Ovary (tissue), 7 donors: ENCODE measurements at regions not wholly inside any gene's neighbourhood (a gene's known extent, or its start where the extent isn't known, plus 50 kb on each side); places are given as distances from the start of the nearest gene placed in this dataset.

Experiments
- DNase-seq, 5 donors: peaks; one replicate each; pipeline ENCODE4 v3.0.0-alpha.2; 2019 to 2020
- H3K27ac ChIP-seq, 2 donors: fragments of 200-600 bp; one replicate each; pipeline versions ENCODE4 v1.5.1 to v1.8.0; 2019 to 2022
- H3K27me3 ChIP-seq: fragments of 200-600 bp; one replicate; pipeline ENCODE4 v1.8.0; 2022
- H3K36me3 ChIP-seq: fragments of 200-600 bp; sonication (generic); one replicate; pipeline ENCODE4 v1.5.1; 2019
- H3K4me1 ChIP-seq: one replicate; pipeline ENCODE4 v1.8.1; 2013; ENCODE audit warnings: mild to moderate bottlenecking, moderate library complexity; ENCODE audit not compliant: insufficient read depth
- H3K4me3 ChIP-seq: fragments of 200-600 bp; sonication (generic); one replicate; pipeline ENCODE4 v1.5.1; 2017
- H3K9me3 ChIP-seq, 2 donors: fragments of 200-600 bp in 1 of 2; sonication (generic) in 1 of 2; one replicate each; pipeline versions ENCODE4 v1.5.1 to v1.8.1; 2013 to 2019; ENCODE audit warnings: mild to moderate bottlenecking in 1 of 2, moderate library complexity in 1 of 2
- CTCF ChIP-seq, 3 donors: fragments of 450-650 bp in 2 of 3; fragments of 200-600 bp in 1 of 3; IDR thresholded peaks; one replicate each; pipeline versions ENCODE4 v1.5.1 to v1.8.0; 2016 to 2022; ENCODE audit warnings: antibody characterized with exemption in 3 of 3, mild to moderate bottlenecking in 1 of 3
- EP300 ChIP-seq: sonication (generic); formaldehyde crosslinking; IDR thresholded peaks from one replicate; pipeline ENCODE4 v1.6.1; 2017; ENCODE audit warnings: antibody characterized with exemption
- POLR2A ChIP-seq: fragments of 450-650 bp; IDR thresholded peaks from one replicate; pipeline ENCODE4 v1.6.1; 2017; ENCODE audit warnings: antibody characterized with exemption, mild to moderate bottlenecking, moderate library complexity
- WGBS, 3 donors: extraction: QIAGEN DNeasy Blood & Tissue Kit in 1 of 3; methylation state at CpG; one replicate each; pipeline versions ENCODE4 v1.1.5 to v1.1.7; 2013 to 2017; 5-methylcytosine and 5-hydroxymethylcytosine counted together
- intact Hi-C, 4 donors: fragments of 100-400 bp; cut with DNase I; formaldehyde crosslinking; loops; one replicate each; pipeline versions ENCODE4 v1.11.0 to v1.15.1; 2022 to 2023
- donor health status: DM: no; HTN: no; CAD: no; lungs with moderate emphysema.
- donor health status: DM: no; HTN: no; CAD: no.
- donor health status: Bipolar disorder and iron deficiency.
- donor health status: DM: no; HTN: no; CAD: no.
- donor health status: DM: yes; HTN: yes; CAD: no.

GRCh38 chr7:119562839-119563238 lies 710.1 kb upstream of the KCND2 start:
- H3K4me3 ChIP-seq = no peak overlapping the region
- H3K4me1 ChIP-seq = no peaks in the 10 kb centered on the region
- WGBS, 3 donors = 64 to 72% (median 67%) methylated on average over 3 of the region's 3 CpGs
- intact Hi-C loops = no loop called here
- H3K36me3 ChIP-seq = no peaks in the 10 kb centered on the region
- H3K9me3 ChIP-seq = no peaks in the 10 kb centered on the region
- no peak overlapping the region for H3K27ac ChIP-seq
- no peak for DNase-seq
- H3K27me3 ChIP-seq = no peaks in the 10 kb centered on the region
- no peak for TF ChIP-seq POLR2A
- no peak for TF ChIP-seq EP300
- no peak for TF ChIP-seq CTCF (IDR thresholded peaks at IDR 0.05)

- Histone ChIP-seq H3K9me3 (no peaks in the 10 kb centered on the region), H3K4me3 (no peak overlapping the region), H3K27me3 (no peaks in the 10 kb centered on the region), H3K36me3 (no peaks in the 10 kb centered on the region), H3K4me1 (no peaks in the 10 kb centered on the region), H3K27ac (no peak overlapping the region)
- intact Hi-C loops = no loop called here
- 27 to 34% (median 31%) methylated on average over 1 of the region's 1 CpG for WGBS, 3 donors
- DNase-seq = no peak
- no peak for TF ChIP-seq CTCF (IDR thresholded peaks at IDR 0.05)
- no peak for TF ChIP-seq POLR2A
- TF ChIP-seq EP300 = no peak
Observed at GRCh38 chr7:119571666-119572065, 701.3 kb upstream of the KCND2 start.

- 77 to 87% (median 82%) methylated on average over 3 to 4 of the region's 4 CpGs for WGBS, 3 donors
- no peak overlapping the region for H3K27ac ChIP-seq
- DNase-seq = no peak
Observed at GRCh38 chr7:119572132-119572531, 700.8 kb upstream of the KCND2 start.

DNA sequence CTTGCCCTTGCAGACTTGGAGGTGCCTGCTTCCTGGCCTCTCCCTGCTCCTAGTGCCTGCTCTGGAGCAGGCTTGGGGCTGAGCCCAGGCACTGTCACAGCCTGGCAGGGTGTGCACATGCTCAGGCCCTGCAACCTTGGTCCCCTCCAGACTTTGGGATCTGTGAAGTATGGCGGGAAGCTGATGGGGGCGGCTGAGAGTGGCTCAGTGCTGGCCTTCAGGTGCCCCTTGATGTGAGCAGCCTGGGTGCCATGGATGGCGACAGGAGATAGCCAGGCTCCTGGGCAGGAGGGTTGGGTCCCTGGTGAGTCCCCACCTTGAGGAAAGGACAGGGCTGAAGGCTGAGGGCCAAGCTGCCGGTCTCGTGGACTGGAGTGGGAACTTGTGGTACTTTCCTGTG lies 700.4 kb upstream of the KCND2 start:
- Histone ChIP-seq H3K4me3 (no peak overlapping the region), H3K27me3 (no peaks in the 10 kb centered on the region), H3K36me3 (no peaks in the 10 kb centered on the region), H3K9me3 (no peaks in the 10 kb centered on the region), H3K27ac (no peak overlapping the region), H3K4me1 (no peaks in the 10 kb centered on the region)
- intact Hi-C loops = no loop called here
- TF ChIP-seq EP300 (no peak), CTCF (IDR thresholded peaks at IDR 0.05) (no peak)
- 92 to 100% (median 97%) methylated on average over 3 to 5 of the region's 5 CpGs for WGBS, 3 donors
- DNase-seq = no peak

More at GRCh38 chr7:119572132-119572531, 700.8 kb upstream of the KCND2 start:
- no peak for TF ChIP-seq CTCF (IDR thresholded peaks at IDR 0.05)
- no peak for TF ChIP-seq EP300
- no peak for TF ChIP-seq POLR2A
- Histone ChIP-seq H3K4me3 (no peak overlapping the region), H3K4me1 (no peaks in the 10 kb centered on the region), H3K27me3 (no peaks in the 10 kb centered on the region), H3K36me3 (no peaks in the 10 kb centered on the region), H3K9me3 (no peaks in the 10 kb centered on the region)
- intact Hi-C loops = no loop called here

DNA sequence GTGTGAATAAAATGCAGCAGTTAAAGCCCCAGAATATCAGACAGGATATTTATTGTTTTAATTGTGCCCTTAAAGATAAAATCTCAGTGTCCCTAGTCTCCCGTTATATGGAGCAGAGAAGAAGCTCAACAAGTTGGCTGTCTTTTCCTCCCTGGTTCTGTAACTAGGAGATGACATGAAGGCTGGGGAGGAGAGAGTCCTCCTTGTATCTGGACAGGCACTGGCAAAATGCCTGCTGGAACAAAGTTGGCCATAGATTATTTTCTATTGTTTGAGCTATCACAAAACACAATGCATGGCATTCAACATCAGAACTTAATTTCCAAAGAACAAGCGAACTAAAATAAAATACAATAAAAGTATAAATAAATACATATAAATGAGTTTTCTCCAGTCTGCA lies 694.9 kb upstream of the KCND2 start:
- intact Hi-C loops = no loop called here
- WGBS, 3 donors = 76 to 81% (median 76%) methylated on average over 2 of the region's 2 CpGs
- H3K27me3 ChIP-seq = no peaks in the 10 kb centered on the region
- DNase-seq = no peak
- no peaks in the 10 kb centered on the region for H3K36me3 ChIP-seq
- no peaks in the 10 kb centered on the region for H3K9me3 ChIP-seq
- H3K27ac ChIP-seq = no peak overlapping the region
- TF ChIP-seq EP300 (no peak), CTCF (IDR thresholded peaks at IDR 0.05) (no peak), POLR2A (no peak)
- H3K4me1 ChIP-seq = no peaks in the 10 kb centered on the region
- no peak overlapping the region for H3K4me3 ChIP-seq
